GM21528 (cell line): ENCODE measurements at regions not wholly inside any gene's neighbourhood (a gene's known extent, or its start where the extent isn't known, plus 50 kb on each side); places are given as distances from the start of the nearest gene placed in this dataset.

Experiments used
- ATAC-seq: cut with Tn5 transposase; IDR thresholded peaks from one replicate; pipeline ENCODE4 v1.9.1; 2021; ENCODE audit warnings: mild to moderate bottlenecking, moderate library complexity; ENCODE audit not compliant: unreplicated experiment, low FRiP score

- ATAC-seq = no peak
Observed at GRCh38 chr5:89300426-89300970, 417.5 kb upstream of the MEF2C start.

DNA sequence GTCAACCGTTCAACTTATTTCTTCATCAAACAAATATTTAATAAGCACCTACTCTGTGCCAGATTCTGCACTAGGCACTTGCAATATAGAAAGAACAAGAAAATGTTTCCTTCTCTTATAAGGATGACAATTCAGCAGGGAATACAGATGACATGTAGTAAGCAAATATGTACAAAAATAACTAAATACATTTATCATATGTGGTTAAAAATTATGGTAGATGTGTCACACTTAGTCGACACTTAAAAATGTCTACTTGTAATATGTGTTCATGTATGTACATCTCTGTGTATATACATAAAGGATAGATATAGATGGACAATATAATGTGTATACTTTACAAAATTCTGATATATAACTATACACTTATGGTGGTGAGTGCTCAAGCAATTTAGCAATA is 417.0 kb upstream of the MEF2C start:
- ATAC-seq = no peak

DNA sequence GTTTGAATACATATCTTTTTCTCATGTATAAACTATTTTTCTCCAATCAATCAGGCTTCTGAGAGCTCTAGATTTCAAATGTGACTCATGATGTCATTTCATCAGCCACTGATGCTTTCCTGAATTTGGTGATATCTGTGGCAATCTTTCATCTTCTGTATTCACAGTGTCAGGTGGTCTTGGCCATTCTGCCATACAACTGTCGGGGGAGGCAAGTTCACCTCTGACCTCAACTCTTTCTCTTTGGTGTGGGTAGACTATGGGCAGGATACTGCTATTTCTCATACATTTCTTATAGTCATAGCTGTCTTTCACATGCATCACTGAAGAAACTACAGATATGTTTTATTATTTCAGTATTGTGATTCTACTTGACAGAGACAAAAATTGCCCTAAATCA is 414.1 kb upstream of the MEF2C start:
- ATAC-seq = no peak

- ATAC-seq = no peak
Observed at GRCh38 chr5:89293810-89294209, 410.8 kb upstream of the MEF2C start.

DNA sequence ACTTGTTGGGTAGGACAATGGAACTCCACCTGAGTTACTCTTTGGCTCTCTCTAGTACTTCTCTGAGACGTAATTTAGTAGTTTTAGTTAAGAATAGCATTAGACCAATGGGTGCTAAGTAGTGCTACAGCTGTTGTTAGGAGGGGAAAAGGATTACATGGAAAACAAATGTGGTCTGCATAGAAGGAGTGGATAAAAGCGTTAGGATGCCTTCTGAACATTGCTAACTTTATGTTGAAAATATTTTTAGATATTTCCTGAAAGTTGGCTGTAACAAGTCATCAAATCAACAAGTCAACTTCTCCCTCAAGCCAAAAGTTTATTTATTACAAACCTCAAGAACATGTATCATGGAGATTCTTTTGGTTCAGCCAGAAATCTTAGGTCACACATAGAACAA is 409.5 kb upstream of the MEF2C start:
- ATAC-seq = no peak

- no peak for ATAC-seq
Observed at GRCh38 chr5:89289604-89290003, 406.6 kb upstream of the MEF2C start.

GRCh38 chr5:89287964-89288363 is 405.0 kb upstream of the MEF2C start:
- ATAC-seq = no peak

GRCh38 chr5:89286320-89286719 is 403.3 kb upstream of the MEF2C start:
- ATAC-seq = no peak

GRCh38 chr5:89283728-89284493 is 400.9 kb upstream of the MEF2C start:
- no peak for ATAC-seq

- no peak for ATAC-seq
Observed at GRCh38 chr5:89282554-89283510, 399.8 kb upstream of the MEF2C start.

- ATAC-seq = no peak
Observed at GRCh38 chr5:89281766-89282553, 399.0 kb upstream of the MEF2C start.

- ATAC-seq = no peak
Observed at GRCh38 chr5:89281211-89281610, 398.2 kb upstream of the MEF2C start.

DNA sequence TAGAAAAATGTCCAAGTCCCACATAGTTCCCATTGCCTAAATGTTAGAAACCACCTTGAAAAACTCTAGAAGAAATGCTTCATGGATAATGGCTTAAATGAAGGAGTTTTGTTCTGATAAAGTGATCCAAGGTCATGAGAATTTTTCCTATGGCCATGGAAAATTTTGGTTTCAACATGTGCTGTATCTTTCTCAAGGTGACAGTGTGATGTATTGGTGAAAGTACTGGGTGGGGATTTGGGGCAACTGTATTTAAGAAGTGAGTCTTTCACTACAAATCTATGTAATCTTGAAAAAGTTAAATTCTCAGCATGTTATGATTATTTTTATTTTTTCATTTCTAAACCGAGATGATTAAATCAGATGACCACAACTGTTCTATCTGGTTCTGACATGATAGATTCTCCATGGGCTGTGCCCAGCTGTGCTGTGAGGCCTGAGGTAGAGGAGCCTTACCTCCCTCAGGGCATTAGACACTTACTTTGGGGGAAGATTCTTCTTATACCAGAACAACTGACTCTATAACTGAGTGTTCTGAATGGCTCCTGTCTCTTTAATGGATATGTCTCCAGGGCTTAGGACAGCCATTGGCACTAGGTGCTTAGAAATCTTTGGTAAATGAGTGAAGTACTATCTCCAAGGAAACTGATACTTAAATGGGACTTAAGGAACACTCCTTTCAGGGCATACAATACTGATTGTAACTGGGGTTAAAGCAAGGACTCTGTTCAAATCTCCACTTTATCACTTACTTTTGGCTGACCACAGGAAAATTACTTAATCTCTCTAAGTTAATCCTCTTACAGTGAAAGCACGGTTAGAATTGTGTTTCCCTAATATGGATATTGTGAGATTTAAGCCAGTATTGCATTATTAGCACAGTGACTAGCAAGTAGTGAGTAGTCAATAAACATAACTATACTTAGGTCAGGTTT is 397.4 kb upstream of the MEF2C start:
- ATAC-seq = no peak

- no peak for ATAC-seq
Observed at GRCh38 chr5:89279391-89280036, 396.5 kb upstream of the MEF2C start.

GRCh38 chr5:89277816-89278215 is 394.8 kb upstream of the MEF2C start:
- ATAC-seq = no peak

- no peak for ATAC-seq
Observed at GRCh38 chr5:89276566-89277305, 393.8 kb upstream of the MEF2C start.

- no peak for ATAC-seq
Observed at GRCh38 chr5:89275066-89275855, 392.3 kb upstream of the MEF2C start.

DNA sequence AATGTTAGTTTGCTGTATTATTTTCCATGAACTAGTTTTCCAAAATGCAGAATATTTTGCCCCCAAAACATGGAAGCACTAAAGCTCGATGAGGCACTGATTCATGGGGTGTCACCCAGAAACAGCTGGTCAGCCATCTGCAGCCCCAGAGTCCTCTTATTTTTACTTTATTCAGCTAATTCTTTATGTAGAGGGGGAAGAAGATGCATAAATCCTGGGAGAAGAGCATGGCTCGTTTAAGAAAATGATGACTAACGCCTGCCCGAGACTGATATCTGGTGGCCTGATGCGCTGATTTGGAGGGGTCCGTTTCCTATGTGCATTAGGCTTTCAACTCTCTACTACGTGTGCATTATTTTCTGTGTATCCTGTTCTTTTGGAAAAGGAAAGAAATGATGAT is 390.3 kb upstream of the MEF2C start:
- no peak for ATAC-seq
